HCT116 (cell line): ENCODE measurements at regions not wholly inside any gene's neighbourhood (a gene's known extent, or its start where the extent isn't known, plus 50 kb on each side); places are given as distances from the start of the nearest gene placed in this dataset.
"Not testable (repeated sequence)": the region's sequence is repeated elsewhere in the genome, so short reads cannot be mapped to it uniquely, and the experiment has no call there.

Source experiments
- ATAC-seq: fragments of 200-7000 bp; cut with Tn5 transposase; 2 replicates; pipeline ENCODE4 v1.9.1; 2020; ENCODE audit warnings: mild to moderate bottlenecking, moderate library complexity
- BruUV-seq: library from RNA; stranded (reverse); fragments of 400-500 nt; replicated peaks from 2 replicates; lab custom pipeline; 2021; lab: Mats Ljungman, UMichigan
- CTCF ChIA-PET: fragments of 300-600 bp; sonication (Branson Sonifier 250); formaldehyde crosslinking; loops from one replicate; lab custom pipeline; 2021; ENCODE audit warnings: antibody characterized with exemption; lab: Charles Lee
- POLR2A ChIA-PET: fragments of 300-600, 350-600 bp; sonication (Branson Sonifier 250); formaldehyde crosslinking; loops from one replicate; lab custom pipeline; 2021; ENCODE audit warnings: antibody characterized with exemption; lab: Charles Lee
- RAD21 ChIA-PET, 2 experiments: fragments of 300-600 bp; sonication (Branson Sonifier 250); formaldehyde crosslinking; loops; one replicate each; lab custom pipeline; 2023; ENCODE audit warnings: low total read pairs in 2 of 2; ENCODE audit not compliant: uncharacterized antibody in 2 of 2, unreplicated experiment in 2 of 2, low non-redundant PET in 1 of 2; lab: Charles Lee
- DNase-seq: peaks from one replicate; pipeline ENCODE4 v3.0.0-alpha.2; 2010; ENCODE audit warnings: low read depth, low spot score
- H2AFZ ChIP-seq: fragments of 200-600 bp; shearing (Covaris generic), sonication (generic); 2 replicates; pipeline ENCODE4 v1.6.1; 2017; ENCODE audit warnings: low read depth, mixed run types, mixed read lengths, antibody characterized with exemption, low read length; ENCODE audit not compliant: poor library complexity, severe bottlenecking
- H3K27ac ChIP-seq: 2 replicates; pipeline ENCODE4 v1.5.1; 2012; ENCODE audit warnings: low read depth, low read length
- H3K27me3 ChIP-seq: fragments of 200-600 bp; sonication (generic); 2 replicates; pipeline ENCODE4 v1.6.1; 2016; ENCODE audit warnings: mixed run types, low read length, mixed read lengths; ENCODE audit not compliant: insufficient read depth
- H3K36me3 ChIP-seq, 2 experiments: fragments of 200-500 bp in 1 of 2; fragments of 200-600 bp in 1 of 2; sonication (Bioruptor generic) in 1 of 2; sonication (generic) in 1 of 2; 2 replicates each; pipeline versions ENCODE4 v1.5.1 to v1.6.1; 2014 to 2016; ENCODE audit warnings: low read length in 2 of 2, inconsistent platforms in 1 of 2, mixed read lengths in 1 of 2, mixed run types in 1 of 2; ENCODE audit not compliant: insufficient read depth in 2 of 2, control insufficient read depth in 1 of 2
- H3K4me1 ChIP-seq, 2 experiments: fragments of 200-600 bp in 1 of 2; sonication (generic) in 1 of 2; 2 replicates each; pipeline versions ENCODE4 v1.5.1 to v1.6.1; 2012 to 2017; ENCODE audit warnings: low read length in 2 of 2, inconsistent platforms in 1 of 2, mild to moderate bottlenecking in 1 of 2, mixed read lengths in 1 of 2, mixed run types in 1 of 2, moderate library complexity in 1 of 2; ENCODE audit not compliant: insufficient read depth in 2 of 2, control insufficient read depth in 1 of 2
- H3K4me2 ChIP-seq: fragments of 200-600 bp; sonication (generic); 2 replicates; pipeline ENCODE4 v1.6.1; 2017; ENCODE audit warnings: mixed run types, low read length, mixed read lengths
- H3K4me3 ChIP-seq, 2 experiments: fragments of 200-600 bp in 1 of 2; sonication (generic) in 1 of 2; replicated peaks in 1 of 2; 2 replicates each; pipeline ENCODE4 v1.5.1; 2011 to 2016; ENCODE audit warnings: low read length in 2 of 2, control low read depth in 1 of 2, low read depth in 1 of 2, mild to moderate bottlenecking in 1 of 2, mixed read lengths in 1 of 2, mixed run types in 1 of 2
- H3K79me2 ChIP-seq: fragments of 200-600 bp; sonication (generic); 2 replicates; pipeline ENCODE4 v1.6.1; 2017; ENCODE audit warnings: mild to moderate bottlenecking, mixed run types, low read length, moderate library complexity, mixed read lengths; ENCODE audit not compliant: insufficient read depth
- H3K9ac ChIP-seq: fragments of 200-600 bp; sonication (generic); 2 replicates; pipeline ENCODE4 v1.6.1; 2016; ENCODE audit warnings: low read length, mixed read lengths
- H3K9me2 ChIP-seq: fragments of 200-600 bp; sonication (generic), shearing (Covaris generic); 2 replicates; pipeline ENCODE4 v1.6.1; 2017; ENCODE audit warnings: mixed run types, mild to moderate bottlenecking, moderate library complexity; ENCODE audit not compliant: insufficient read depth
- H3K9me3 ChIP-seq, 2 experiments: fragments of 200-500 bp in 1 of 2; fragments of 200-600 bp in 1 of 2; sonication (Bioruptor generic) in 1 of 2; sonication (generic) in 1 of 2; 2 replicates each; pipeline ENCODE4 v1.6.1; 2014 to 2017; ENCODE audit warnings: low read length in 2 of 2, mixed read lengths in 2 of 2, inconsistent platforms in 1 of 2, low read depth in 1 of 2, mild to moderate bottlenecking in 1 of 2, mixed run types in 1 of 2, moderate library complexity in 1 of 2; ENCODE audit not compliant: control insufficient read depth in 1 of 2, insufficient read depth in 1 of 2
- H4K20me1 ChIP-seq: fragments of 200-600 bp; sonication (generic), shearing (Covaris generic); 2 replicates; pipeline ENCODE4 v1.6.1; 2017; ENCODE audit warnings: mixed run types, mild to moderate bottlenecking, moderate library complexity; ENCODE audit not compliant: insufficient read depth
- CTCF ChIP-seq, 3 experiments: fragments of 200-600 bp in 1 of 3; sonication (generic) in 1 of 3; IDR thresholded peaks in 2 of 3; conservative IDR thresholded peaks in 1 of 3; 2 replicates each; pipeline ENCODE4 v1.5.1; 2012 to 2017; ENCODE audit warnings: low read depth in 2 of 3, low read length in 2 of 3, antibody characterized with exemption in 1 of 3, borderline replicate concordance in 1 of 3, control low read depth in 1 of 3, mild to moderate bottlenecking in 1 of 3, mixed read lengths in 1 of 3, mixed run types in 1 of 3, moderate library complexity in 1 of 3; ENCODE audit not compliant: insufficient read depth in 1 of 3
- intact Hi-C: fragments of 100-400 bp; cut with micrococcal nuclease; formaldehyde crosslinking; loops from 2 replicates; pipeline ENCODE4 v1.10.0; 2022

GRCh38 chr10:27335246-27335645, 94.6 kb upstream of the ACBD5 start:
- BruUV-seq, DNase-seq, H3K4me3 ChIP-seq, H3K36me3 ChIP-seq, H4K20me1 ChIP-seq, ATAC-seq, RAD21 ChIA-PET, H3K79me2 ChIP-seq, intact Hi-C loops, H3K27me3 ChIP-seq, CTCF ChIA-PET, H3K27ac ChIP-seq, H3K9me2 ChIP-seq, H2AFZ ChIP-seq, H3K4me2 ChIP-seq, H3K4me1 ChIP-seq, H3K9me3 ChIP-seq, H3K9ac ChIP-seq, POLR2A ChIA-PET: not testable (repeated sequence)

GRCh38 chr10:27330074-27330473, 89.5 kb upstream of the ACBD5 start:
- H3K9ac ChIP-seq = no peak overlapping the region
- H3K4me2 ChIP-seq = no peak overlapping the region
- no TSS peak for BruUV-seq
- no peak overlapping the region for H3K27ac ChIP-seq
- no peaks in the 10 kb centered on the region for H4K20me1 ChIP-seq
- DNase-seq (no peak), ATAC-seq (no peak)
- H3K9me3 ChIP-seq = no peaks in the 10 kb centered on the region
- H2AFZ ChIP-seq = no peak overlapping the region
- H3K4me1 ChIP-seq = no peaks in the 10 kb centered on the region
- no peaks in the 10 kb centered on the region for H3K9me2 ChIP-seq
- no peaks in the 10 kb centered on the region for H3K36me3 ChIP-seq
- CTCF ChIA-PET = no interaction called here
- H3K27me3 ChIP-seq = no peaks in the 10 kb centered on the region
- RAD21 ChIA-PET = no interaction called here
- POLR2A ChIA-PET = no interaction called here
- intact Hi-C loops = no loop called here
- no peak for TF ChIP-seq CTCF (IDR thresholded peaks at IDR 0.05 in 2 of 3, conservative IDR thresholded peaks at IDR 0.05 in 1 of 3; ENCODE audit: borderline replicate concordance in 1 of 3, insufficient read depth in 1 of 3, low read depth in 2 of 3, low read length in 2 of 3)
- no peak overlapping the region for H3K4me3 ChIP-seq
- no peaks in the 10 kb centered on the region for H3K79me2 ChIP-seq
